HG03175 (cell line): ENCODE measurements at regions not wholly inside any gene's neighbourhood (a gene's known extent, or its start where the extent isn't known, plus 50 kb on each side); places are given as distances from the start of the nearest gene placed in this dataset.
"Not testable (repeated sequence)": the region's sequence is repeated elsewhere in the genome, so short reads cannot be mapped to it uniquely, and the experiment has no call there.

Experiments
- ATAC-seq: cut with Tn5 transposase; IDR thresholded peaks from one replicate; pipeline ENCODE4 v1.9.1; 2021; ENCODE audit warnings: mild to moderate bottlenecking, moderate library complexity; ENCODE audit not compliant: unreplicated experiment

DNA sequence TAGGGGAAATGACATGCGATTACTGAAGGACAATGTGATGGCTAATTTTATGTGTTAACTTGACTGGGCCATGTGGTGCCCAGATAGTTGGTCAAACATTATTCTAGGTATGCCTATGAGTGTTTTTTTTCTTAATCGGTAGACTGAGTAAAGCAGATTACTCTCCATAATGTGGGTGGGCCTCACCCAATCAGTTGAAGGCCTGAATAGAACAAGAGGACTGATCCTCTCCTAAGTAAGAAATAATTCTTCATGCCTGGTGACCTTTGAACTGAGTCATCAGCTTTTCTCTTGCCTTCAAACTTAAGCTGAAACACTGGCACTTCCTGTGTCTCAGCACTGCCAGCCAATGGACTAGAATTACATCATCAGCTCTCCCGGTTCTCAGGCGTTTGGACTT, 164.0 kb upstream of the FGF13 start:
- ATAC-seq = no peak

DNA sequence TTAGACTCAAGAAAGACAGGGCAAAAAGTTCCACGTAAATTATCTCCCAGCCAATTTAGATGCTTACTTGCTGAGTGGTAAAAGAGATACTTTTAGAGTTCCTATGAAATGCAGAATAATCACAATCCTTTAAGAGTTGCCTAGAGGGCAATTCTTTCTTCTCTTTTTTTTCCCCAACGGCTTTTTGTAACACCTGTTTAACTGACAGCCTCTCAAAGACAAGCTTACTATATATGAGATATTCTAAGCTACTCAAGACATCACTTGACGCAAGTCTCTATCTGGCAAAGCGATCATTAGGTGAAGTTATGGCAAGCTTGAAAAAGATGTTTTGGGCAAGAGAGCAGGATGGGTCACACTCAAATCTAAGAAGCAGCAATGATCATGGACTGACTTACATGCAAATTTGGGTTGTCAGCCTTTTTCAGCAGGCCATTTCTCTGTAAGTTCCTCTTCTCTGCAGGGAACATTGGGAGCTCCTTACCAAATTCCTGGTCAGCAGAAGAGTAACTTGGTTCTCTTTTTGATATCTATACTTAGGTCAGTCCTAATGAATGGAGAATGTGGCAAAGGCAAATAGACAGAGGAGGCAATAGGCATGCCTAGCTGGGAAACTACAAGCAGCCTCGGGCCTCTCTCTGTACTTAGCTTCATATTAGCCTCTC, 162.9 kb upstream of the FGF13 start:
- no peak for ATAC-seq

- ATAC-seq = not testable (repeated sequence)
These were observed 162.1 kb upstream of the FGF13 start for GRCh38 chrX:138873640-138874039.

GRCh38 chrX:138872537-138872936, 161.0 kb upstream of the FGF13 start:
- ATAC-seq = no peak

- no peak for ATAC-seq
These were observed 160.2 kb upstream of the FGF13 start for GRCh38 chrX:138871739-138872138.

DNA sequence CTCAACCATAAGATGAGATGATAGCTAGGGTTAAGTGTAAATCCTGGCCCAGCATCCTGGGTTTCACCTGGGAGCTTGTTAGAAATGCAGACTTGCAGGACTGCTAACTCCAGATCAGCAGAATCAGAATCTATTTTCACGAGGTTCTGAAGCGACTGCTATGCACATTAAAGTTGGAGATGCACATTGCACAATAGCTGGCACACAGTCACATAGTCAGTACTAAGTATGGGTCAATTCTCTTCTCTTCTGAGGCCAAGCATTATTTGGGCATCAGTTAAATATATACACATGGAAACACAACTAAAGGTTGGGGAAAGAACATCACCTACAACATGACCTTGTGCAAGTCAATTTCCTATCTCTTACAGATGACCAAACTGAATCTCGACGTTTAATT, 155.1 kb upstream of the FGF13 start:
- no peak for ATAC-seq

- no peak for ATAC-seq
These were observed 153.7 kb upstream of the FGF13 start for GRCh38 chrX:138865093-138865649.

DNA sequence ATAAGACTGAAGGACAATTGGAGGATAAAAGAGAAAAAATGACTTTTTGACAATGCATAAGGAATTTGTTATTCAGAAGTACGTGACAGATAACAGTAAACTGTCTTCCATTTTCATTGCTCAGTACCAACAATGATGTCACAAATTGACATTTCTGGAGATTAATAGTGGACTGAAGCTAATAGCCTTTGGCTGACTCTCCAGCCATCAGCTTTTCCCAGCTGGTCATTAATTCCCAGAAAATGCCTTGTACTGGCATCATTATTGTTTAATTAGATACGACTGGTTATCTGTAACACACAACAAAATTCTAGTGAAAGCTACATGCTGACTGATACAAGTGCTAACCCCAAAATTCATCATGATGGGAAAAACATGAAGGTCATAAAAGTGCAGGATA, 147.9 kb upstream of the FGF13 start:
- no peak for ATAC-seq

DNA sequence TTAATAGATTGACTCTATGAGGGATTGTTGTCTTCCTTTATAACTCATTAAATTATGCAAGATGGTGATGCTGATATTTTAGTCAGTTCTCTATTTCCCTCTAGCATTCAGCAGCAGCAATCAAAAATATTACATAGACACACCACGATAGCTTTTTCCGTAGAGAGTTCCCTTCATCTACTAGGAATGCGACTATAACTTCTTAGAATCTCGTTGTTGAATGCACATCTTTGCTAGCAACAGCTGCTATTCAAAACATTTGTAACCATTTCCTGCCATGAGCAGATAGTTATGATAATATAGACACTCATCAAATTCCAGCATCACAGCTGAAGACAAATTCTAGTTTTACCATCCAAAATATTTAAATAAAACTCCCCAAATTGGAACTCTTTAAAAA, 147.4 kb upstream of the FGF13 start:
- no peak for ATAC-seq

GRCh38 chrX:138858438-138858837, 146.9 kb upstream of the FGF13 start:
- ATAC-seq = no peak

GRCh38 chrX:138856881-138857604, 145.5 kb upstream of the FGF13 start:
- no peak for ATAC-seq

GRCh38 chrX:138853936-138854335, 142.4 kb upstream of the FGF13 start:
- no peak for ATAC-seq

GRCh38 chrX:138849521-138849920, 138.0 kb upstream of the FGF13 start:
- no peak for ATAC-seq

DNA sequence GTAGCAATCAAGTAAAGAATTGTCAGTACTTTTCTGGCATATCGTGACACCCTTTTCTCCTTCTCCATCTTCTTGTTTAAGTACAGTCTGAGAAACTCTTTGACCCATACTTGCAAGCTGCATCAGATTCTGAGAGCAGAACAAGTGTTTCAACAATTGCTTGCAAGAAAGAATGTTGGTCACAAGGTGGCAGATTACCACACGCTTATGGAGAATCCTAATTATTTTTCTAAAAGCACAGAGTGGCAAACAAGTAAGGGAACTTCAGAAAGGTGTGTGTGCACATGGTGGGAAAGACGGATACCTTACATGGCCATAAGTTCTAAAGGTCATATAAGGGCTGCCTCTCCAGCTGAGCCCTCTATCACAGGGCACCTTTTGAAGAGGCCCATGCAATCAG, 136.4 kb upstream of the FGF13 start:
- ATAC-seq = no peak

- no peak for ATAC-seq
These were observed 134.3 kb upstream of the FGF13 start for GRCh38 chrX:138845786-138846185.

- not testable (repeated sequence) for ATAC-seq
These were observed 95.9 kb upstream of the FGF13 start for GRCh38 chrX:138807400-138807799.

DNA sequence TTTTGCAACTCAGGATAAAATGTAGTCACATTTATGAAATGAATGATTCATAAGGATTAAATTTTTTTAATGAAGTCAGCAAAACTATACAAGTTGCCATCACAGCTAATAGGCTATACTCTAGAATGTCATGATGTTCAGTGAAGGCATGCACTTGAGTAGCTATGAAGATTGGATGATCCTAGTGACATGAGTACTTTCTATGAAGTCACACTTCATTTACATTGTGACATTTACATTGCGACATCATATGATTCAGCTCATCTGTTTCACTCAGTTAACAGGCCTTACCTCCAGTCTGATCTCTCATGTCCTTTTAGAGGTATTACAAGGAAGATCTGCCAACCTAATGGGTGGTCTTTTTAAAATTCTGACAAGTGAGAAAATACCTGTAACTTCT, 82.7 kb upstream of the FGF13 start:
- no peak for ATAC-seq

- no peak for ATAC-seq
These were observed 80.0 kb upstream of the FGF13 start for GRCh38 chrX:138791551-138791950.

DNA sequence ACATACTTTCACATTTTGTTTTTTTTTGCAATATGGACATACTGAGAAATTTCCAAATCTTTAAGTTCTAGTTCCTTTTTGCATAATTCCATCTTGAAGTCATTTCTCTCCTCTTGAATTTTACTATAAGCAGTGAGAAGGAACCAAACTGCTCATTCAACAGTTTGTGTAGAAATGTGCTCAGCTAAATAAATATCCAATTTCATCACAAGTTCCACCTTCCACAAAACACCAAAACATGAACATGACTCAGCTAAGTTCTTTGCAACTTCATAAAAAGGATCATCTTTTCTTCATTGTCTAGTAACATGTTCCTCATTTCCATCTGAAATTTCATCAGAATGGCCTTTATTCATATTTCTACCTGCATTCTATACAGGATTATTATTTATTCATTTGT, 77.3 kb upstream of the FGF13 start:
- no peak for ATAC-seq

DNA sequence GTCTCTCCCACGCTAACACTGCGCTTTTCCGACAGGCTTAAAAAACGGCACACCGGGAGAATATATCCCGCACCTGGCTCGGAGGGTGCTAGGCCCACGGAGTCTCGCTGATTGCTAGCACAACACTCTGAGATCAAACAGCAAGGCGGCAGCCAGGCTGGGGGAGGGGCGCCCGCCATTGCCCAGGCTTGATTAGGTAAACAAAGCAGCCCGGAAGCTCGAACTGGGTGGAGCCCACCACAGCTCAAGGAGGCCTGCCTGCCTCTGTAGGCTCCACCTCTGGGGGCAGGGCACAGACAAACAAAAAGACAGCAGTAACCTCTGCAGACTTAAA, 67.0 kb upstream of the FGF13 start:
- ATAC-seq = not testable (repeated sequence)

- ATAC-seq = not testable (repeated sequence)
These were observed 66.5 kb upstream of the FGF13 start for GRCh38 chrX:138777908-138778575.

DNA sequence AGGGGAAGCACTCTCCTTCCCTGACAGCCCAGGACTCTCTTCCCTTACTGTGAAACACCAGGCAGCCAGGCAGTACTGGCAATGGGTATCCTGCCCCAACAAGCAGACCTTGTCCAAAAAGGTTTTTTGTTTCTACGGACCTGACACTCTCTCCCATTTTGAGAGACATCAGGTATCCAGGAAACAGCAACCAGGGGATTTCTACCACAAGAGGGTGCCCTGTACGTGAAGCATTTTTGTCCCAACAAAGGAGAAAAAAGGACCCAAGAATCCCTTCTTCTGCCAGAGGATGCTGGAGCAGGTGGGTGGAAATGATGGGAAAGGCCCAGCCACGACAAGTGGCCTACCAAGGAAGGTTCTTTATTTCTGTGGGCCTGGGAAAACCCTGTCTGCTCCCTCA, 65.7 kb upstream of the FGF13 start:
- no peak for ATAC-seq
